ENCODE measurements at regions not wholly inside any gene's neighbourhood (a gene's known extent, or its start where the extent isn't known, plus 50 kb on each side); places are given as distances from the start of the nearest gene placed in this dataset.
A peak's percentile ranks its signal among the peaks of the same experiment; 100 is the strongest.
"Not testable (repeated sequence)": the region's sequence is repeated elsewhere in the genome, so short reads cannot be mapped to it uniquely, and the experiment has no call there.

GRCh38 chr6:112459758-112460304 lies 112.7 kb downstream of the RFPL4B start:
- DNase-seq, result no peak

GRCh38 chr6:112464901-112465665 lies 118.0 kb downstream of the RFPL4B start:
- peak in 1 of 2 donors; percentile 9 for DNase-seq

GRCh38 chr6:112466373-112467151 lies 119.4 kb downstream of the RFPL4B start:
- DNase-seq, result no peak

DNA sequence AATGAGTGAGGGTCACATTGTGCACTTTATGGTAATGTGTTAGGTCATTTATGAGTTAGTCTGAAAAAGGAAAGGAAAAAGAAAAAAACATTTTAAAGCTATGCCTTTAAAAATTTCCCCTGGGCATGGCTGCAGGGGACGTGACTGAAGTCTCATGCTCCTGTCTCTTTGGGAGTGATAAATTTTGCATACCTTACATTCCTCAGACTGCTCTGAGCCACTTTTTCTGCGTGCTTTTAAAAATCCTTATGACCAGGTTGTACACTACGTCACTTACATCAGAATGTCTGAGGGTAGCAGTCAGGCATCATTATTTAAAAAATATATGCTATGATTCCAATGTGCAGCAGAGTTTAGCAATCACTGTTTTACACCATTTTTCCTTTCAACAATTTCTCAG lies 121.2 kb downstream of the RFPL4B start:
- no peak for DNase-seq

GRCh38 chr6:112469306-112469705 lies 122.2 kb downstream of the RFPL4B start:
- no peak for DNase-seq

DNA sequence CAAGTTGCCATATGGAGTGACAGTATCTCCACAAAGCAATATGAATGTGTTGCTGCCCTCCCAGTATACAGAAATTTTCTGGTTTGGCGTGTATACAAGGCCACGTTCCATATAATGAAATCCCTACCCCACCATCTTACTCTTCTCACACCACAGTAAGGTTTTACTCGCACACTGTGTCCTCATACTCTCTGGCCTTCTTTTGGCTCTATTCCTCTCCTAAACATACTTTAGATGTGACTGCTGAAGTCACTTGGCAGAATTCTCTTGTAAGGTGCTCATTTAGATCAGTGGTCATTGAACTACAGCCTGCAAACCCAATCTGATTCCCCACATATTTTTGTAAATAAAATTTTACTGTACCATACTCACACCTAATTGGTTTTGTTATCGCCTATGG lies 123.2 kb downstream of the RFPL4B start:
- DNase-seq, result no peak

DNA sequence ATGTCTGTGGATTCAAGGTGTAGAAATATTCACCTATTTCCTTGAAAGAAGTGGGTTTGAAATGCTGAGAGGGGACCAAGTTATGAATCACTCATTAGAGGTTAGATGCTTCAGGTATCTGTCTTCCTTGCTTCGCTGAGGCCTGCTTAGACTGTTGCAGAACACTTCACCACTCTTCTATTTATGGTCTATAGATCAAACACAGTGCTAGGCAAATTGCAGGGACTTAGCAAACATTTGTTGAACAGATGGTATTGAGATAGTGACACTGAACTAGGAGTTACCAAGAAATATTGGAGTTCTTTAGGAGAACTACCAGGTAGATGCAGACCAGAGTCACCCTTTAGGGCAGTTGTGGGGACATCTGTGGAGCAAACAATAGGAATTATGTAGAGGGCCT lies 123.8 kb downstream of the RFPL4B start:
- no peak for DNase-seq

- no peak for DNase-seq
Measured at GRCh38 chr6:112475083-112475482, 128.0 kb downstream of the RFPL4B start.

DNA sequence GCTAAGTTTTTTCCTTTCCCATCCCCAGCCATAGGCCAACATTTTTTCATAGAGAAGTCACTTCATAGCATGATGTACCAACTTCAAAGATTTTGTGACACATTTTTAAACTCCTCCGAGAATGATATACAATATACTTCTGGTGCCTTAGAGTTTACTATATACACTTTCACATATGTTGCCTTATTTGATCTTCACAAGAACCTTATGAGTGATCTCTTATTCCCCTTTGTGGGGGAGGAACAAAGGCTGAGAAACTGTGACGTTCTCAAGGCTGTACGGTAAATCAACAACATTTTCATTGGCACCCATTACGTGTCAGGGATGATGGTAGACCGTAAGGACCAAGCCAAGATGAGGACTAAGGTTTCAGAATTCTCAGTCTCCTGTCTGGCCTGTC lies 130.0 kb downstream of the RFPL4B start:
- DNase-seq, result no peak

DNA sequence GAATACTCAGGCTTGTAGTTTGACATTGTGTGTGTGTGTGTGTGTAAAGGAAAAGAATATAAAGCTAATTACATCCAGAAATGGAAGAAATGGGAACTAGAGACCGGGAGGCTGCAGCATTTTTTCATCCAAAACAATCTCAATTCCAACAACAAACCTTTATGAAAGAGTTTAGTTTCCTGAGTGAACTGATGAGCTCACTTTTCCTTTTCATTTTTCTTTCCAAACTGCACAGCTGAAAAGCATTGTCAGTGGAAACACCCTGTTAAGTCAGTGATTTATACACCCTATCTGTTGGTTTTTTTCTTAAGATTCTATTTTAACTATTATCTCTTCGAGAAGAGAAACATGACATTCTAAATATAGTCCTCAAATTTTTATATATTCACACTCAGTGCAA lies 130.9 kb downstream of the RFPL4B start:
- no peak for DNase-seq

- DNase-seq, result not testable (repeated sequence)
Measured at GRCh38 chr6:112479975-112480374, 132.8 kb downstream of the RFPL4B start.

- no peak for DNase-seq
Measured at GRCh38 chr6:112480553-112480952, 133.4 kb downstream of the RFPL4B start.

DNA sequence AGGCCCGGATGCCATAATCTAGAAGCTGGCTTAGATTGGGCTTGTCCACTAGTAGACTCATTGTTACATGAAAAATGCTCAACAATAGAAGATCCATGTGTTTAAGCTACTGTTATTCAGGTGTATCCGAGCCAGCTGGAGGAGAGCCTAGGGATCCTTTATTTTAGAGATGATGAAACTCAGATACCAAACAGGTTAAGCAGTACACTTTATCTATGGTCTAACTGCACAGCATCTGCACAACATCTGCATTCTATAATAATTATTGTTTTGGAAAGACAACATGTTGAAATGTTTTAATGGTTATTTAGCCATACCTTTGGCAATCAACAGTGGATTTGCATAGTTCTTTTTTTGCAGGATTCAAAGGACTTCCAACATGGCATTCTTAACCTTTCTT lies 134.1 kb downstream of the RFPL4B start:
- no peak for DNase-seq

DNA sequence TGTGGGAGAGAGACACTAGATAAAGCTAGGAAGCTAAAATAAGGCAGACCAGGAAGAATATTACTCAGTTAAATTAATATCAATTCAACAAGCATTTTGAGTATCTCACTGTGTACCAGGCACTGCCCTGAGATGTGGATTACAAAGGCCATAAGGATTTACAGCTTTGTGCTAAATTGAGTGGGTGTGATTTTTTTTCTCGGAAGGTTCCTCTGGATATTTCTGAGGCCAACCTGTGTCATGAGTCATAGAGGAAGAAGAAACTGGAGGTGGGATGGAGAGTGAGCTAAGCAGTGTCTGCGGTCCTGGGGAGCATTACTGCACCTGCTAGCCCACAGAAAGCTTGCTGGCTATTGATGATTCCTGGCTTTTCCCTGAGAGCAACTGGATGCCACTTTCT lies 135.2 kb downstream of the RFPL4B start:
- no peak for DNase-seq

- no peak for DNase-seq
Measured at GRCh38 chr6:112485120-112485826, 138.1 kb downstream of the RFPL4B start.

DNA sequence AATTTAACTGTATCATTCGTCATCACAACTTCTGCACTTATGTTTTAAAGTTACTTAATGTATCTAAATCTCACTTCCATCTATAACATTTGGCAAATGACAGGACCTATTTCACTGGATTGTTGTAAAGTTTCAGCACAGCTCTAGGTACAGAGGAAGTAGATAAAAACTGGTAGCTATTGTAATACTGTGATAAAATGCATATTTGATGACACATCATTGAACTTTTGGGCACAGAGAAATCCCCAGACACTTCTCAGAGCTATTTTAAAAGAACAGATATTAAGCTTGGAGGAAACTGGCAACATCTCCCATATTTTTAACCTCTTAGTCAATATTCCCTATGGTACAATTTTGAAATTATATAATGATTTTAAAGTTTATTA lies 138.7 kb downstream of the RFPL4B start:
- DNase-seq, result peak in 1 of 2 donors; percentile 4

- peak; percentile 60 to 67 for DNase-seq
Measured at GRCh38 chr6:112486454-112486853, 139.3 kb downstream of the RFPL4B start.

DNA sequence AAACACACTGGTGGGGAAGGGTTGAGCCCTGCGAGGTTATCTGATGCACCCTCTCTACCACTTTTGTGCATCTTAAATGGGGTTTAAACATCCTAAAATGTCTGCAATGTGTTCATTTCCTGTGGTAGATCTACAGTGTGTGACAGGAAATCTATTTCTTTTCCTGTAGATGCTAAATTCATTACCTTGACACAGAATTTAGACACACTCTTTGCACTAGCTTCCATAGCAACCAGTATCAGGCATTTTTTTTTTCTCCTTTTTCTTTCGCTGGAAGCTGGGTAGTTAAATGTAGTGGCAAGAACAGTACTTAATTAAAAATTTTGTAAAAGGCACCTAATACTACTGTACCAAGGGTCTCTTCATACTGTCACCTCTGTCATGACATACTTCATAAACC lies 141.1 kb downstream of the RFPL4B start:
- DNase-seq, result no peak

DNA sequence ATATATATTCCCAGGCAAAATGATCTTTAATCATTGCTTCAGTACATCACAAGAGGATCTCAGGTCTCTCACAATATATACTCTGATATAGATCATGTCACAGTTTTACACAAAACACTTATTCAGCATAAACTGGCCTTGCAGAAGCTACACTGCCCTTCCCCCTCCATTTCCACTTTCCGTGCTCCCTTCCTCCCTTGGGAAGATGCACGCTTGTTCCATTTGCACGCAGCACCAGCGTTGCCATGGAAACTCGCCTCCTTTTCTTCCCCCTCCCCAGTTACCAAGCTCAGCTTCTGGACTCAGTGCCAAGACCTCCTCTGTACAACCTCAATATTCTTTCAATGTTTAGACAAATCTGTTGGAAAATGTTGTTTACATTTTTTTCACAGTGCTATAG lies 154.6 kb downstream of the RFPL4B start:
- DNase-seq, result peak; percentile 81 to 84

DNA sequence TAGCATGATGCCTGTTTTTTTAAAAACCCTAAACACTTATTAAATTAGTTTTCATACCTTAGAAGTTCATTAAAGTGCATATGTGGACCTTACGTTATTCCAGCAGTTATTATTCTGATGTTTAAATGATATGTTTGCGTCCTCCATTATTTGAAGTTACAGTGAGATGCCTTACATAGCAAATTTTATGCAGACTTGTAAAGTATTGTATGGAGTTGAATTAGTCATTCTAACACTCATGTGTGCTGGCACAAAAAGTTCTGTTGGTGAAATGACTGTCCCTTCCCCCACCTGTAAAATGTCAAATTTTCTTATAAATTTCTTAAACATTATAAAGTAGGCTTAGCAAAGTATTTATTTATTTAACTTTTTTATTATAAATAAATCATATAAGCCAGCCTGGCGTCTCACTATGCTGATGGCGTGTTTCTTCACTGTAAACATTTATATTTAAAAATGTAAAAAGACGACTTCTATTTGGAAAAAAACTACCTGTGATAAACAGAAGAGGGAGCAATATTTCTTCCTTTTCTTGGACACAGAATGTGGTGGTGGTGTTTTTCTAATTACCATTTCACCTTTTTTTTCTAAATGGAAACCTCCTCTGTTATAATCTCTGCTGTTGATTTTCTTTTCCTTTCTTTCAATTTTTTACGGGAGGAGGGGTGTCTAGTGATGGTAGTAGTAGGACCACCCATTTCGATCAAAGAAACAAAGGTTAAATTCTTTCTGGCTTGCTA lies 155.4 kb downstream of the RFPL4B start:
- DNase-seq, result peak in 1 of 2 donors; percentile 14

DNA sequence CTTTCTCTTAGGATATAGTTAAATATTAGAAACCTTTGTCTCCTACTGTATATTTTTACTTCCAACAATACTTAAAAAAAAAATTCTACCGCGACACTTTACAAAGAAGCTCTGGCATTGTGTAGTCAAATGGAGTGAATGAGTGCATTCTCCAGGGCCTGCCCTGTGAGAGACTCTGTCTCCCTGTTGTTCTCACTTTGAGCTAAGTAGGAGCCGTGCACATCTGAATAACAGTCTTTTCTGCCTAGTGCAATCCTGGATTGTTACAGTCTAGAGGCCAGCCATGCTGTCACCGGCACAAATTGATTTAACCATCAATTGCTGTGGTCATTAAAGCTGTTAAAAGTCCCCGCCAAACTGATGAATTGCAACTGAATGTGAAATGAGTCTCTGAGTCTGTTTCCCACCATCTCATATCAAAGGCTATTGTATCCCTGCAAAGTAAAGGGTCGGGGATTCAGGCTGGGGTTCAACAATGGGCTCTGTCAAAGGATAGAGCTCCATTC lies 156.0 kb downstream of the RFPL4B start:
- no peak for DNase-seq

All from right lung (tissue), 2 donors.